H1 (cell line): ENCODE measurements at regions not wholly inside any gene's neighbourhood (a gene's known extent, or its start where the extent isn't known, plus 50 kb on each side); places are given as distances from the start of the nearest gene placed in this dataset.

Source experiments
- CTCF ChIA-PET: fragments of 300-600 bp; sonication (Branson Sonifier 250); formaldehyde crosslinking; loops from one replicate; lab custom pipeline; 2021; ENCODE audit not compliant: partially characterized antibody; lab: Charles Lee
- POLR2A ChIA-PET: fragments of 300-600 bp; sonication (Branson Sonifier 250); formaldehyde crosslinking; loops from one replicate; lab custom pipeline; 2021; ENCODE audit warnings: inconsistent platforms; ENCODE audit not compliant: partially characterized antibody; lab: Charles Lee
- DNase-seq, 2 experiments: peaks; one replicate each; pipeline versions ENCODE4 v3.0.0 to v3.0.0-alpha.2; 2010 to 2022; ENCODE audit warnings: low spot score in 2 of 2, low read depth in 1 of 2, mixed read lengths in 1 of 2
- FAIRE-seq: peaks from 2 replicates; lab custom pipeline; 2011; peaks lifted over from hg19 to GRCh38; lab: Jason Lieb, UNC
- H2AFZ ChIP-seq: 2 replicates; pipeline ENCODE4 v1.8.1; 2012; ENCODE audit warnings: low read length, inconsistent platforms
- H2AK5ac ChIP-seq: 2 replicates; pipeline ENCODE4 v1.6.1; 2013; ENCODE audit warnings: low read depth, low read length
- H2BK120ac ChIP-seq: replicated peaks from 2 replicates; pipeline ENCODE3; 2013; ENCODE audit warnings: low read depth, low read length, inconsistent platforms
- H2BK12ac ChIP-seq: 2 replicates; pipeline ENCODE4 v1.6.1; 2013; ENCODE audit warnings: low read depth, low read length
- H2BK15ac ChIP-seq: 2 replicates; pipeline ENCODE4 v1.6.1; 2013; ENCODE audit warnings: low read length
- H2BK20ac ChIP-seq: 2 replicates; pipeline ENCODE4 v1.6.1; 2013; ENCODE audit warnings: low read length
- H2BK5ac ChIP-seq: 2 replicates; pipeline ENCODE4 v1.6.1; 2013; ENCODE audit warnings: low read depth, low read length
- H3K14ac ChIP-seq: 2 replicates; pipeline ENCODE4 v1.6.1; 2013; ENCODE audit warnings: inconsistent platforms; ENCODE audit not compliant: insufficient read length
- H3K18ac ChIP-seq: 2 replicates; pipeline ENCODE4 v1.6.1; 2013; ENCODE audit warnings: low read length; ENCODE audit errors: extremely low read depth
- H3K23ac ChIP-seq: 2 replicates; pipeline ENCODE4 v1.6.1; 2013; ENCODE audit warnings: inconsistent platforms; ENCODE audit not compliant: insufficient read length
- H3K23me2 ChIP-seq: 2 replicates; pipeline ENCODE4 v1.6.1; 2013; ENCODE audit warnings: low read depth, low read length
- H3K27ac ChIP-seq: 2 replicates; pipeline ENCODE4 v1.6.1; 2011; ENCODE audit warnings: low read depth, low read length, inconsistent platforms
- H3K27me3 ChIP-seq, 4 experiments: replicated peaks in 1 of 4; 1 replicate in 1 of 4; 2 replicates in 3 of 4; pipeline versions ENCODE4 v1.6.1 to v1.8.1; 2011 to 2013; ENCODE audit warnings: low read length in 3 of 4, mild to moderate bottlenecking in 3 of 4, inconsistent platforms in 2 of 4, mixed read lengths in 2 of 4, moderate library complexity in 1 of 4; ENCODE audit not compliant: control insufficient read depth in 3 of 4, insufficient read depth in 3 of 4; ENCODE audit errors: extremely low read depth in 1 of 4
- H3K36me3 ChIP-seq, 4 experiments: 2 replicates each; pipeline versions ENCODE4 v1.6.1 to v1.8.1; 2011 to 2013; ENCODE audit warnings: mild to moderate bottlenecking in 4 of 4, low read length in 3 of 4, moderate library complexity in 2 of 4, control low read depth in 1 of 4, inconsistent platforms in 1 of 4; ENCODE audit not compliant: insufficient read depth in 4 of 4, control insufficient read depth in 2 of 4
- H3K4ac ChIP-seq: replicated peaks from 2 replicates; pipeline ENCODE3; 2013; ENCODE audit warnings: low read length, low read depth, mixed read lengths, inconsistent platforms; ENCODE audit not compliant: insufficient read length
- H3K4me1 ChIP-seq, 4 experiments: replicated peaks in 1 of 4; 1 replicate in 1 of 4; 2 replicates in 3 of 4; pipeline versions ENCODE4 v1.6.1 to v1.8.1; 2011 to 2013; ENCODE audit warnings: low read length in 3 of 4, inconsistent platforms in 2 of 4, mixed read lengths in 1 of 4; ENCODE audit not compliant: insufficient read depth in 4 of 4, control insufficient read depth in 3 of 4
- H3K4me2 ChIP-seq, 2 experiments: 2 replicates each; pipeline versions ENCODE4 v1.6.1 to v1.8.1; 2011 to 2013; ENCODE audit warnings: low read depth in 2 of 2, low read length in 2 of 2, control low read depth in 1 of 2, inconsistent platforms in 1 of 2, mild to moderate bottlenecking in 1 of 2; ENCODE audit not compliant: insufficient read depth in 1 of 2
- H3K4me3 ChIP-seq, 4 experiments: fragments of 200-600, 300-600 bp in 1 of 4; sonication (generic), shearing (Covaris generic), sonication (Bioruptor Twin) in 1 of 4; 2 replicates each; pipeline versions ENCODE4 v1.5.1 to v1.8.1; 2011 to 2016; ENCODE audit warnings: low read length in 4 of 4, low read depth in 3 of 4, control low read depth in 2 of 4, inconsistent platforms in 2 of 4, mild to moderate bottlenecking in 2 of 4, mixed read lengths in 1 of 4, moderate library complexity in 1 of 4; ENCODE audit not compliant: insufficient read depth in 2 of 4; ENCODE audit errors: extremely low read depth in 1 of 4
- H3K56ac ChIP-seq: replicated peaks from 2 replicates; pipeline ENCODE3; 2013; ENCODE audit warnings: low read depth, mild to moderate bottlenecking, mixed read lengths, low read length, inconsistent platforms; ENCODE audit not compliant: insufficient read length
- H3K79me1 ChIP-seq: 2 replicates; pipeline ENCODE4 v1.6.1; 2013; ENCODE audit warnings: low read depth, low read length, control low read depth
- H3K79me2 ChIP-seq, 2 experiments: 2 replicates each; pipeline versions ENCODE4 v1.6.1 to v1.8.1; 2012 to 2013; ENCODE audit warnings: low read length in 2 of 2, mild to moderate bottlenecking in 2 of 2, inconsistent platforms in 1 of 2; ENCODE audit not compliant: insufficient read depth in 2 of 2, control insufficient read depth in 1 of 2
- H3K9ac ChIP-seq, 4 experiments: replicated peaks in 1 of 4; 1 replicate in 1 of 4; 2 replicates in 3 of 4; pipeline versions ENCODE4 v1.6.1 to v1.8.1; 2011 to 2013; ENCODE audit warnings: low read depth in 3 of 4, low read length in 3 of 4, control low read depth in 2 of 4, mild to moderate bottlenecking in 2 of 4, moderate library complexity in 2 of 4, inconsistent platforms in 1 of 4; ENCODE audit errors: extremely low read depth in 1 of 4
- H3K9me3 ChIP-seq, 2 experiments: 2 replicates each; pipeline versions ENCODE4 v1.6.1 to v1.8.1; 2012 to 2013; ENCODE audit warnings: mild to moderate bottlenecking in 2 of 2, moderate library complexity in 2 of 2, control low read depth in 1 of 2, inconsistent platforms in 1 of 2, low read depth in 1 of 2, low read length in 1 of 2, mixed read lengths in 1 of 2; ENCODE audit not compliant: insufficient read depth in 2 of 2
- H4K20me1 ChIP-seq, 2 experiments: replicated peaks in 1 of 2; 2 replicates each; pipeline versions ENCODE3 to v1.8.1; 2011 to 2013; ENCODE audit warnings: inconsistent platforms in 2 of 2, low read length in 2 of 2, mild to moderate bottlenecking in 1 of 2; ENCODE audit not compliant: insufficient read depth in 2 of 2, control insufficient read depth in 1 of 2
- H4K5ac ChIP-seq: 2 replicates; pipeline ENCODE4 v1.6.1; 2013; ENCODE audit warnings: low read length, low read depth, mixed read lengths, inconsistent platforms; ENCODE audit not compliant: insufficient read length
- H4K8ac ChIP-seq: 2 replicates; pipeline ENCODE4 v1.8.0; 2013; ENCODE audit warnings: mild to moderate bottlenecking, moderate library complexity, low read length, inconsistent platforms; ENCODE audit not compliant: insufficient read depth; ENCODE audit errors: extremely low read depth
- H4K91ac ChIP-seq: replicated peaks from 2 replicates; pipeline ENCODE3; 2013; ENCODE audit warnings: low read length, mixed read lengths, inconsistent platforms; ENCODE audit not compliant: insufficient read length
- POLR2A ChIP-seq, 2 experiments: IDR thresholded peaks; 1 replicate in 1 of 2; 2 replicates in 1 of 2; pipeline ENCODE4 v1.6.1; 2011; ENCODE audit warnings: low read depth in 2 of 2, low read length in 2 of 2, mild to moderate bottlenecking in 2 of 2; ENCODE audit errors: control extremely low read depth in 1 of 2
- RAD21 ChIP-seq, 2 experiments: IDR thresholded peaks in 1 of 2; conservative IDR thresholded peaks in 1 of 2; 2 replicates each; pipeline ENCODE4 v1.6.1; 2011; ENCODE audit warnings: low read depth in 2 of 2, low read length in 2 of 2, improper control_type of control experiment in 1 of 2, inconsistent platforms in 1 of 2, mild to moderate bottlenecking in 1 of 2, moderate library complexity in 1 of 2
- RBBP5 ChIP-seq: IDR thresholded peaks from 2 replicates; pipeline ENCODE4 v1.7.1; 2012; ENCODE audit warnings: low read depth, mild to moderate bottlenecking, inconsistent platforms, low read length, moderate library complexity, borderline replicate concordance
- TAF7 ChIP-seq: optimal IDR thresholded peaks from 2 replicates; pipeline ENCODE3; 2011; ENCODE audit warnings: low read depth, mild to moderate bottlenecking, inconsistent platforms, low read length, moderate library complexity, borderline replicate concordance
- TCF12 ChIP-seq: IDR thresholded peaks from 2 replicates; pipeline ENCODE4 v1.6.1; 2011; ENCODE audit warnings: low read depth, mild to moderate bottlenecking, low read length
- WGBS, 2 experiments: shearing (Covaris generic) in 1 of 2; methylation state at CpG; one replicate each; pipeline versions ENCODE4 v1.1.6 to v1.1.7; 2013 to 2015; ENCODE audit warnings: low lambda C conversion rate in 2 of 2, mixed read lengths in 2 of 2, inconsistent platforms in 1 of 2, low coverage in 1 of 2, missing lambda C conversion rate in 1 of 2; ENCODE audit not compliant: insufficient replicate concordance in 2 of 2, insufficient coverage in 1 of 2, insufficient read length in 1 of 2; ENCODE audit errors: extremely low coverage in 1 of 2, missing lambda C conversion rate in 1 of 2; 5-methylcytosine and 5-hydroxymethylcytosine counted together

GRCh38 chr16:7271486-7271885 lies 61.2 kb upstream of the RBFOX1 start:
- H4K8ac ChIP-seq = no peak overlapping the region
- H3K4ac ChIP-seq = no peak overlapping the region
- H2BK120ac ChIP-seq = no peak overlapping the region
- no peak overlapping the region for H2AFZ ChIP-seq
- no peak for FAIRE-seq
- H4K91ac ChIP-seq = no peak overlapping the region
- ChIA-PET CTCF (interaction anchor here (0.7 kb wide), 1 partner anchor 436 kb away, joined by 3 read pairs; no protein-coding TSS in a partner anchor), POLR2A (no interaction called here)
- no peak overlapping the region for H4K5ac ChIP-seq
- no peak overlapping the region for H3K23ac ChIP-seq
- no peaks in the 10 kb centered on the region for H3K36me3 ChIP-seq
- 89% methylated on average over 5 of the region's 5 CpGs; no CpG with 5 or more reads in 1 of the 2 experiments for WGBS, 2 experiments
- H3K79me2 ChIP-seq = no peaks in the 10 kb centered on the region; a peak in 1 of 4 replicates
- no peak overlapping the region for H3K18ac ChIP-seq
- no peak overlapping the region for H3K56ac ChIP-seq
- H3K23me2 ChIP-seq = no peaks in the 10 kb centered on the region; the same call in 1 of the 2 replicates
- no peak overlapping the region for H3K14ac ChIP-seq
- no peak overlapping the region for H2BK15ac ChIP-seq
- no peak overlapping the region for H2BK12ac ChIP-seq
- H4K20me1 ChIP-seq = no peaks in the 10 kb centered on the region
- no peaks in the 10 kb centered on the region for H3K4me1 ChIP-seq
- no peaks in the 10 kb centered on the region for H3K27me3 ChIP-seq
- no peak overlapping the region for H2BK20ac ChIP-seq
- H3K4me2 ChIP-seq = no peak overlapping the region
- H3K4me3 ChIP-seq = no peak overlapping the region
- no peak for DNase-seq
- H2BK5ac ChIP-seq = no peak overlapping the region
- H3K9ac ChIP-seq = no peak overlapping the region
- no peak overlapping the region for H2AK5ac ChIP-seq
- TF ChIP-seq RAD21 (IDR thresholded peaks at IDR 0.05 in 1 of 2, conservative IDR thresholded peaks at IDR 0.05 in 1 of 2; ENCODE audit: low read depth in 2 of 2, low read length in 2 of 2) (no peak), POLR2A (IDR thresholded peaks at IDR 0.05; ENCODE audit: control extremely low read depth in 1 of 2, low read depth in 2 of 2, low read length in 2 of 2) (no peak), TCF12 (no peak), RBBP5 (no peak), TAF7 (no peak)
- no peak overlapping the region for H3K27ac ChIP-seq
- H3K9me3 ChIP-seq = no peaks in the 10 kb centered on the region
- no peaks in the 10 kb centered on the region for H3K79me1 ChIP-seq
